Small intestine (tissue), 7 donors: ENCODE measurements at regions not wholly inside any gene's neighbourhood (a gene's known extent, or its start where the extent isn't known, plus 50 kb on each side); places are given as distances from the start of the nearest gene placed in this dataset.
A peak's percentile ranks its signal among the peaks of the same experiment; 100 is the strongest.
"Not testable (repeated sequence)": the region's sequence is repeated elsewhere in the genome, so short reads cannot be mapped to it uniquely, and the experiment has no call there.

ENCODE experiments used
- DNase-seq, 2 donors: peaks; one replicate each; pipeline versions ENCODE4 v3.0.0 to v3.0.0-alpha.2; 2013
- FAIRE-seq: peaks from 2 replicates; lab custom pipeline; 2012; peaks lifted over from hg19 to GRCh38; lab: Jason Lieb, UNC
- H3K27ac ChIP-seq, 3 donors: one replicate each; pipeline ENCODE4 v1.5.1; 2013; ENCODE audit warnings: low read length in 2 of 3, mild to moderate bottlenecking in 2 of 3, control low read depth in 1 of 3, inconsistent platforms in 1 of 3, low read depth in 1 of 3, moderate library complexity in 1 of 3
- H3K27me3 ChIP-seq, 3 donors: one replicate each; pipeline ENCODE4 v1.6.1; 2013; ENCODE audit warnings: low read length in 3 of 3, inconsistent platforms in 1 of 3; ENCODE audit not compliant: control insufficient read depth in 3 of 3, insufficient read depth in 3 of 3
- H3K36me3 ChIP-seq, 3 donors: one replicate each; pipeline ENCODE4 v1.6.1; 2013; ENCODE audit warnings: low read length in 3 of 3, inconsistent platforms in 1 of 3, low read depth in 1 of 3, mild to moderate bottlenecking in 1 of 3, moderate library complexity in 1 of 3; ENCODE audit not compliant: control insufficient read depth in 3 of 3, insufficient read depth in 2 of 3
- H3K4me1 ChIP-seq, 3 donors: one replicate each; pipeline ENCODE4 v1.6.1; 2013; ENCODE audit warnings: low read length in 2 of 3, inconsistent platforms in 1 of 3, low read depth in 1 of 3, mild to moderate bottlenecking in 1 of 3, moderate library complexity in 1 of 3; ENCODE audit not compliant: control insufficient read depth in 3 of 3, insufficient read depth in 2 of 3
- H3K4me3 ChIP-seq, 3 donors: one replicate each; pipeline ENCODE4 v1.5.1; 2013; ENCODE audit warnings: low read length in 3 of 3, control low read depth in 1 of 3, inconsistent platforms in 1 of 3, low read depth in 1 of 3, mild to moderate bottlenecking in 1 of 3, moderate library complexity in 1 of 3
- H3K9me3 ChIP-seq, 2 donors: one replicate each; pipeline ENCODE4 v1.6.1; 2013; ENCODE audit warnings: low read depth in 1 of 2, low read length in 1 of 2; ENCODE audit not compliant: control insufficient read depth in 2 of 2, insufficient read depth in 1 of 2
- WGBS, 3 donors: extraction: QIAGEN DNeasy Blood & Tissue Kit; methylation state at CpG; one replicate each; pipeline ENCODE4 v1.1.7; 2013; 5-methylcytosine and 5-hydroxymethylcytosine counted together
- donor health status: healthy with polysubstance abuse.
- donor health status: control.
- donor health status: control.
- donor health status: Bipolar disorder and iron deficiency.
- donor health status: healthy.

- H3K36me3 ChIP-seq = no peaks in the 10 kb centered on the region
- no peak overlapping the region for H3K4me3 ChIP-seq
- no peaks in the 10 kb centered on the region for H3K4me1 ChIP-seq
- FAIRE-seq (no peak), DNase-seq (no peak)
- no peaks in the 10 kb centered on the region for H3K9me3 ChIP-seq
- WGBS, 3 donors = 80 to 90% (median 88%) methylated on average over 3 of the region's 3 CpGs
- no peak overlapping the region for H3K27ac ChIP-seq
- no peaks in the 10 kb centered on the region for H3K27me3 ChIP-seq
Observed at GRCh38 chr11:88061111-88061510, 114.1 kb downstream of the RAB38 start.

- FAIRE-seq = no peak
- no peak for DNase-seq
- H3K36me3 ChIP-seq = no peaks in the 10 kb centered on the region
Observed at GRCh38 chr11:88059326-88059725, 115.9 kb downstream of the RAB38 start.

GRCh38 chr11:88051396-88051795, 123.8 kb downstream of the RAB38 start:
- no peaks in the 10 kb centered on the region for H3K9me3 ChIP-seq
- WGBS, 3 donors = 80 to 95% (median 86%) methylated on average over 2 of the region's 2 CpGs
- FAIRE-seq (no peak), DNase-seq (no peak)
- no peak overlapping the region for H3K27ac ChIP-seq
- no peaks in the 10 kb centered on the region for H3K36me3 ChIP-seq
- H3K4me1 ChIP-seq = no peaks in the 10 kb centered on the region
- H3K27me3 ChIP-seq = no peaks in the 10 kb centered on the region
- no peak overlapping the region for H3K4me3 ChIP-seq

More at GRCh38 chr11:88059326-88059725, 115.9 kb downstream of the RAB38 start:
- no peak overlapping the region for H3K4me3 ChIP-seq
- H3K27ac ChIP-seq = no peak overlapping the region
- H3K27me3 ChIP-seq = no peaks in the 10 kb centered on the region
- no peaks in the 10 kb centered on the region for H3K9me3 ChIP-seq
- H3K4me1 ChIP-seq = no peaks in the 10 kb centered on the region

GRCh38 chr11:88050247-88050646, 125.0 kb downstream of the RAB38 start:
- no peaks in the 10 kb centered on the region for H3K27me3 ChIP-seq
- FAIRE-seq (no peak), DNase-seq (no peak)
- WGBS, 3 donors = 56 to 70% (median 59%) methylated on average over 2 of the region's 2 CpGs
- no peaks in the 10 kb centered on the region for H3K4me1 ChIP-seq
- H3K36me3 ChIP-seq = no peaks in the 10 kb centered on the region
- no peak overlapping the region for H3K4me3 ChIP-seq
- H3K27ac ChIP-seq = no peak overlapping the region
- no peaks in the 10 kb centered on the region for H3K9me3 ChIP-seq

GRCh38 chr11:88045288-88045687, 130.0 kb downstream of the RAB38 start:
- not testable (repeated sequence) for H3K36me3 ChIP-seq, H3K9me3 ChIP-seq, FAIRE-seq, DNase-seq, H3K27ac ChIP-seq, H3K4me3 ChIP-seq, H3K27me3 ChIP-seq, H3K4me1 ChIP-seq
- WGBS, 3 donors = 88 to 95% (median 95%) methylated on average over 11 of the region's 11 CpGs

GRCh38 chr11:88044658-88045057, 130.6 kb downstream of the RAB38 start:
- not testable (repeated sequence) for H3K36me3 ChIP-seq, H3K4me3 ChIP-seq, H3K27me3 ChIP-seq, DNase-seq, H3K4me1 ChIP-seq, H3K27ac ChIP-seq, FAIRE-seq, H3K9me3 ChIP-seq
- WGBS, 3 donors = 70 to 83% (median 70%) methylated on average over 5 of the region's 5 CpGs

- FAIRE-seq = no peak
- WGBS, 3 donors = 36 to 51% (median 46%) methylated on average over 3 of the region's 3 CpGs
Observed at GRCh38 chr11:88043149-88043548, 132.1 kb downstream of the RAB38 start.

GRCh38 chr11:88042647-88043046, 132.6 kb downstream of the RAB38 start:
- H3K36me3 ChIP-seq = no peaks in the 10 kb centered on the region
- H3K9me3 ChIP-seq = no peaks in the 10 kb centered on the region
- DNase-seq (peak in 1 of 2 donors; percentile 24), FAIRE-seq (no peak)
- H3K4me3 ChIP-seq = no peak overlapping the region
- no peak overlapping the region for H3K27ac ChIP-seq
- 83 to 85% (median 84%) methylated on average over 1 of the region's 1 CpG for WGBS, 3 donors
- H3K4me1 ChIP-seq = no peaks in the 10 kb centered on the region
- H3K27me3 ChIP-seq = no peaks in the 10 kb centered on the region

More at GRCh38 chr11:88043149-88043548, 132.1 kb downstream of the RAB38 start:
- no peaks in the 10 kb centered on the region for H3K9me3 ChIP-seq
- no peaks in the 10 kb centered on the region for H3K4me1 ChIP-seq
- no peak overlapping the region for H3K4me3 ChIP-seq
- H3K27ac ChIP-seq = no peak overlapping the region
- no peak for DNase-seq
- H3K27me3 ChIP-seq = no peaks in the 10 kb centered on the region
- no peaks in the 10 kb centered on the region for H3K36me3 ChIP-seq

GRCh38 chr11:88042238-88042637, 133.0 kb downstream of the RAB38 start:
- no peaks in the 10 kb centered on the region for H3K27me3 ChIP-seq
- no peak for DNase-seq
- H3K4me3 ChIP-seq = no peak overlapping the region
- no peaks in the 10 kb centered on the region for H3K9me3 ChIP-seq
- 75 to 95% (median 88%) methylated on average over 2 of the region's 2 CpGs for WGBS, 3 donors
- H3K4me1 ChIP-seq = no peaks in the 10 kb centered on the region
- FAIRE-seq = no peak
- no peaks in the 10 kb centered on the region for H3K36me3 ChIP-seq
- H3K27ac ChIP-seq = no peak overlapping the region
